SKM-1 treated with dmso at 0.1 percent for 144 hours (cell line): ENCODE measurements at regions not wholly inside any gene's neighbourhood (a gene's known extent, or its start where the extent isn't known, plus 50 kb on each side); places are given as distances from the start of the nearest gene placed in this dataset.

Source experiments
- DNase-seq: peaks from one replicate; lab custom pipeline; 2025; ENCODE audit not compliant: unreplicated experiment; lab: John Stamatoyannopoulos, UW

GRCh38 chrY:7261254-7261653 is 349.7 kb upstream of the AMELY start:
- no peak for DNase-seq

GRCh38 chrY:7240101-7240500 is 328.5 kb upstream of the AMELY start:
- DNase-seq = no peak

GRCh38 chrY:7211971-7212370 is 300.4 kb upstream of the AMELY start:
- DNase-seq = no peak

DNA sequence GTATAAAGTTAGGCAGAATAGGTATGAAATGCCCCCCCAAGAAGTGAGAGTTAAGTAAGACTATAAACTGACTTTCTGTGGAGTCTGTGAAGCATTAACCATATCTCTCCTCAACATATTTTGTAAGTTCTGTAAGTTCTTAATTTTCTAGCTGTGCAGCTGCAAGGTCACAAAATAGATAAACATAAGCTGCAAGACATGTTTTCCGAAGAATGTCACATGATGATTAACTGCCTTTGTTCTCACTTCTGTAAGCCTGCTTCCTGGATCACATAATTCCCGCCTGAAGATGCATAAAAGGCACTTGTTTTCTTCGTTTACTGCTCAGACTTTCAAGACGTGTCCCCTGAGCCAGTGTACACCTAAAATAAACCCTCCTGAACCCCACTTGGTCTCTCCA is 292.9 kb upstream of the AMELY start:
- DNase-seq = no peak

DNA sequence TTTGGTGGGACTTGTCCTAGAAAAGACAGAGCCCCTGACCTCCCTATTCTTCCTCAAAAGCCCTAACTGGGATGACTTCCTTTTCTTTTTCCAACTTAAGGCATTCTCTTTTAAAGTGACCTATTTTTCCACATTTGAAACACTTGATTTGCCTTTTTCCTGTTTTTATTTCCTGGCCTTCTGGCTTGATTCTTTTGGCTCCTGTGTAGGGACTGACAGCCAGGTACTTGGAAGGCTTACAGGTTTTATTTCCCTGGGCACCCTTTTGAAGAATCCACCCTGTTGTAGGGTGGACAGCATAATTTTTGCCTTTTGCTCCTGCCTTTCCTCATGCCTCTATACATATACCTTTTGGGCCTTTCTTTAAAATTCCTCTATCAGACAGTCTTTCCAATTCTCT is 271.0 kb upstream of the AMELY start:
- DNase-seq = no peak

GRCh38 chrY:7177631-7178030 is 266.1 kb upstream of the AMELY start:
- DNase-seq = no peak

GRCh38 chrY:7169475-7169874 is 257.9 kb upstream of the AMELY start:
- no peak for DNase-seq

- DNase-seq = no peak
Measured at GRCh38 chrY:7141477-7141876, 229.9 kb upstream of the AMELY start.
